HCT116 (cell line): ENCODE measurements at regions not wholly inside any gene's neighbourhood (a gene's known extent, or its start where the extent isn't known, plus 50 kb on each side); places are given as distances from the start of the nearest gene placed in this dataset.

Source experiments
- ATAC-seq: fragments of 200-7000 bp; cut with Tn5 transposase; 2 replicates; pipeline ENCODE4 v1.9.1; 2020; ENCODE audit warnings: mild to moderate bottlenecking, moderate library complexity
- BruUV-seq: library from RNA; stranded (reverse); fragments of 400-500 nt; replicated peaks from 2 replicates; lab custom pipeline; 2021; lab: Mats Ljungman, UMichigan
- CTCF ChIA-PET: fragments of 300-600 bp; sonication (Branson Sonifier 250); formaldehyde crosslinking; loops from one replicate; lab custom pipeline; 2021; ENCODE audit warnings: antibody characterized with exemption; lab: Charles Lee
- POLR2A ChIA-PET: fragments of 300-600, 350-600 bp; sonication (Branson Sonifier 250); formaldehyde crosslinking; loops from one replicate; lab custom pipeline; 2021; ENCODE audit warnings: antibody characterized with exemption; lab: Charles Lee
- RAD21 ChIA-PET, 2 experiments: fragments of 300-600 bp; sonication (Branson Sonifier 250); formaldehyde crosslinking; loops; one replicate each; lab custom pipeline; 2023; ENCODE audit warnings: low total read pairs in 2 of 2; ENCODE audit not compliant: uncharacterized antibody in 2 of 2, unreplicated experiment in 2 of 2, low non-redundant PET in 1 of 2; lab: Charles Lee
- DNase-seq: peaks from one replicate; pipeline ENCODE4 v3.0.0-alpha.2; 2010; ENCODE audit warnings: low read depth, low spot score
- H2AFZ ChIP-seq: fragments of 200-600 bp; shearing (Covaris generic), sonication (generic); 2 replicates; pipeline ENCODE4 v1.6.1; 2017; ENCODE audit warnings: low read depth, mixed run types, mixed read lengths, antibody characterized with exemption, low read length; ENCODE audit not compliant: poor library complexity, severe bottlenecking
- H3K27ac ChIP-seq: 2 replicates; pipeline ENCODE4 v1.5.1; 2012; ENCODE audit warnings: low read depth, low read length
- H3K27me3 ChIP-seq: fragments of 200-600 bp; sonication (generic); 2 replicates; pipeline ENCODE4 v1.6.1; 2016; ENCODE audit warnings: mixed run types, low read length, mixed read lengths; ENCODE audit not compliant: insufficient read depth
- H3K36me3 ChIP-seq, 2 experiments: fragments of 200-500 bp in 1 of 2; fragments of 200-600 bp in 1 of 2; sonication (Bioruptor generic) in 1 of 2; sonication (generic) in 1 of 2; 2 replicates each; pipeline versions ENCODE4 v1.5.1 to v1.6.1; 2014 to 2016; ENCODE audit warnings: low read length in 2 of 2, inconsistent platforms in 1 of 2, mixed read lengths in 1 of 2, mixed run types in 1 of 2; ENCODE audit not compliant: insufficient read depth in 2 of 2, control insufficient read depth in 1 of 2
- H3K4me1 ChIP-seq, 2 experiments: fragments of 200-600 bp in 1 of 2; sonication (generic) in 1 of 2; 2 replicates each; pipeline versions ENCODE4 v1.5.1 to v1.6.1; 2012 to 2017; ENCODE audit warnings: low read length in 2 of 2, inconsistent platforms in 1 of 2, mild to moderate bottlenecking in 1 of 2, mixed read lengths in 1 of 2, mixed run types in 1 of 2, moderate library complexity in 1 of 2; ENCODE audit not compliant: insufficient read depth in 2 of 2, control insufficient read depth in 1 of 2
- H3K4me2 ChIP-seq: fragments of 200-600 bp; sonication (generic); 2 replicates; pipeline ENCODE4 v1.6.1; 2017; ENCODE audit warnings: mixed run types, low read length, mixed read lengths
- H3K4me3 ChIP-seq, 2 experiments: fragments of 200-600 bp in 1 of 2; sonication (generic) in 1 of 2; replicated peaks in 1 of 2; 2 replicates each; pipeline ENCODE4 v1.5.1; 2011 to 2016; ENCODE audit warnings: low read length in 2 of 2, control low read depth in 1 of 2, low read depth in 1 of 2, mild to moderate bottlenecking in 1 of 2, mixed read lengths in 1 of 2, mixed run types in 1 of 2
- H3K79me2 ChIP-seq: fragments of 200-600 bp; sonication (generic); 2 replicates; pipeline ENCODE4 v1.6.1; 2017; ENCODE audit warnings: mild to moderate bottlenecking, mixed run types, low read length, moderate library complexity, mixed read lengths; ENCODE audit not compliant: insufficient read depth
- H3K9ac ChIP-seq: fragments of 200-600 bp; sonication (generic); 2 replicates; pipeline ENCODE4 v1.6.1; 2016; ENCODE audit warnings: low read length, mixed read lengths
- H3K9me2 ChIP-seq: fragments of 200-600 bp; sonication (generic), shearing (Covaris generic); 2 replicates; pipeline ENCODE4 v1.6.1; 2017; ENCODE audit warnings: mixed run types, mild to moderate bottlenecking, moderate library complexity; ENCODE audit not compliant: insufficient read depth
- H3K9me3 ChIP-seq, 2 experiments: fragments of 200-500 bp in 1 of 2; fragments of 200-600 bp in 1 of 2; sonication (Bioruptor generic) in 1 of 2; sonication (generic) in 1 of 2; 2 replicates each; pipeline ENCODE4 v1.6.1; 2014 to 2017; ENCODE audit warnings: low read length in 2 of 2, mixed read lengths in 2 of 2, inconsistent platforms in 1 of 2, low read depth in 1 of 2, mild to moderate bottlenecking in 1 of 2, mixed run types in 1 of 2, moderate library complexity in 1 of 2; ENCODE audit not compliant: control insufficient read depth in 1 of 2, insufficient read depth in 1 of 2
- H4K20me1 ChIP-seq: fragments of 200-600 bp; sonication (generic), shearing (Covaris generic); 2 replicates; pipeline ENCODE4 v1.6.1; 2017; ENCODE audit warnings: mixed run types, mild to moderate bottlenecking, moderate library complexity; ENCODE audit not compliant: insufficient read depth
- ATF3 ChIP-seq: IDR thresholded peaks from 2 replicates; pipeline ENCODE4 v1.6.1; 2012
- CBX3 ChIP-seq: IDR thresholded peaks from 2 replicates; pipeline ENCODE4 v1.6.1; 2012; ENCODE audit warnings: low read depth
- CTCF ChIP-seq, 3 experiments: fragments of 200-600 bp in 1 of 3; sonication (generic) in 1 of 3; IDR thresholded peaks in 2 of 3; conservative IDR thresholded peaks in 1 of 3; 2 replicates each; pipeline ENCODE4 v1.5.1; 2012 to 2017; ENCODE audit warnings: low read depth in 2 of 3, low read length in 2 of 3, antibody characterized with exemption in 1 of 3, borderline replicate concordance in 1 of 3, control low read depth in 1 of 3, mild to moderate bottlenecking in 1 of 3, mixed read lengths in 1 of 3, mixed run types in 1 of 3, moderate library complexity in 1 of 3; ENCODE audit not compliant: insufficient read depth in 1 of 3
- EGR1 ChIP-seq: IDR thresholded peaks from 2 replicates; pipeline ENCODE4 v1.6.1; 2012; ENCODE audit warnings: low read depth
- ELF1 ChIP-seq: IDR thresholded peaks from 2 replicates; pipeline ENCODE4 v1.6.1; 2012; ENCODE audit warnings: low read depth, borderline replicate concordance
- EZH2 ChIP-seq: fragments of 200-600 bp; sonication (generic); IDR thresholded peaks from 2 replicates; pipeline ENCODE4 v1.6.1; 2017; ENCODE audit warnings: antibody characterized with exemption, mixed run types
- EZH2phosphoT487 ChIP-seq: fragments of 200-600 bp; IDR thresholded peaks from 2 replicates; pipeline ENCODE4 v1.6.1; 2018; ENCODE audit warnings: antibody characterized with exemption, borderline replicate concordance
- FOSL1 ChIP-seq: IDR thresholded peaks from 2 replicates; pipeline ENCODE4 v1.6.1; 2012; ENCODE audit warnings: low read depth
- MAX ChIP-seq: IDR thresholded peaks from 2 replicates; pipeline ENCODE4 v1.6.1; 2012
- RAD21 ChIP-seq: IDR thresholded peaks from 2 replicates; pipeline ENCODE4 v1.6.1; 2012; ENCODE audit warnings: low read depth, mild to moderate bottlenecking
- REST ChIP-seq: IDR thresholded peaks from 2 replicates; pipeline ENCODE4 v1.6.1; 2012; ENCODE audit warnings: low read depth
- SIN3A ChIP-seq: IDR thresholded peaks from 2 replicates; pipeline ENCODE4 v1.6.1; 2012; ENCODE audit warnings: low read depth
- SP1 ChIP-seq: IDR thresholded peaks from 2 replicates; pipeline ENCODE4 v1.6.1; 2012; ENCODE audit warnings: low read depth
- SRF ChIP-seq: IDR thresholded peaks from 2 replicates; pipeline ENCODE4 v1.6.1; 2012; ENCODE audit warnings: low read depth
- TCF7L2 ChIP-seq: IDR thresholded peaks from 2 replicates; pipeline ENCODE4 v1.7.0; 2011; ENCODE audit warnings: borderline replicate concordance, inconsistent platforms; ENCODE audit not compliant: insufficient read depth, insufficient read length; ENCODE audit errors: extremely low read depth
- ZBTB33 ChIP-seq: IDR thresholded peaks from 2 replicates; pipeline ENCODE4 v1.6.1; 2011; ENCODE audit warnings: mild to moderate bottlenecking, low read length, moderate library complexity; ENCODE audit not compliant: insufficient replicate concordance; ENCODE audit errors: extremely low read depth
- ZNF274 ChIP-seq: fragments of 200-500 bp; sonication (Bioruptor generic); IDR thresholded peaks from 2 replicates; pipeline ENCODE4 v1.6.1; 2014; ENCODE audit warnings: mild to moderate bottlenecking, low read depth, low read length, inconsistent platforms
- intact Hi-C: fragments of 100-400 bp; cut with micrococcal nuclease; formaldehyde crosslinking; loops from 2 replicates; pipeline ENCODE4 v1.10.0; 2022

GRCh38 chr10:121668314-121669027 is 70.2 kb upstream of the FGFR2 start (continued):
- TF ChIP-seq ELF1 (no peak), SP1 (no peak), CBX3 (no peak), SRF (no peak), RAD21 (no peak), CTCF (IDR thresholded peaks at IDR 0.05 in 2 of 3, conservative IDR thresholded peaks at IDR 0.05 in 1 of 3; ENCODE audit: borderline replicate concordance in 1 of 3, insufficient read depth in 1 of 3, low read depth in 2 of 3, low read length in 2 of 3) (no peak), TCF7L2 (no peak), EZH2phosphoT487 (no peak)

GRCh38 chr10:121667948-121668313 is 69.7 kb upstream of the FGFR2 start:
- Histone ChIP-seq H3K79me2 (no peaks in the 10 kb centered on the region), H3K9ac (no peak overlapping the region), H3K4me2 (no peak overlapping the region), H3K9me2 (no peaks in the 10 kb centered on the region), H3K4me3 (no peak overlapping the region), H3K4me1 (peaks cover 0 to 5% of the 10 kb centered on the region in 2 experiments; a peak in 1 of 4 replicates)
- intact Hi-C loops: loop anchor here (10.0 kb wide), 1 partner anchor 723 kb away; no protein-coding TSS in a partner anchor
- DNase-seq: no peak
- BruUV-seq: no TSS peak
- TF ChIP-seq REST (no peak), ZBTB33 (no peak), RAD21 (no peak), CBX3 (no peak), EGR1 (no peak), ELF1 (no peak), SRF (no peak), ZNF274 (no peak), SIN3A (no peak), ATF3 (no peak), FOSL1 (no peak), MAX (no peak), TCF7L2 (no peak), EZH2 (no peak)
- TF ChIP-seq, all 23 proteins: peak for 0
- H3K9me3 ChIP-seq: no peaks in the 10 kb centered on the region
- H3K27me3 ChIP-seq: no peaks in the 10 kb centered on the region
- H3K36me3 ChIP-seq: no peaks in the 10 kb centered on the region
- ChIA-PET POLR2A (no interaction called here), CTCF (no interaction called here), RAD21 (no interaction called here)
- ATAC-seq: no peak
- H2AFZ ChIP-seq: no peak overlapping the region
- no peaks in the 10 kb centered on the region for H4K20me1 ChIP-seq
- no peak overlapping the region for H3K27ac ChIP-seq
